Left hindlimb (tissue), 1 donor: ENCODE measurements at regions not wholly inside any gene's neighbourhood (a gene's known extent, or its start where the extent isn't known, plus 50 kb on each side); places are given as distances from the start of the nearest gene placed in this dataset.

Source experiments
- DNase-seq: peaks from one replicate; pipeline ENCODE4 v3.0.0-alpha.2; 2018

GRCh38 chr4:17336069-17336468, 175.8 kb downstream of the QDPR start:
- DNase-seq: no peak

- no peak for DNase-seq
Observed at GRCh38 chr4:17335371-17335770, 176.5 kb downstream of the QDPR start.

DNA sequence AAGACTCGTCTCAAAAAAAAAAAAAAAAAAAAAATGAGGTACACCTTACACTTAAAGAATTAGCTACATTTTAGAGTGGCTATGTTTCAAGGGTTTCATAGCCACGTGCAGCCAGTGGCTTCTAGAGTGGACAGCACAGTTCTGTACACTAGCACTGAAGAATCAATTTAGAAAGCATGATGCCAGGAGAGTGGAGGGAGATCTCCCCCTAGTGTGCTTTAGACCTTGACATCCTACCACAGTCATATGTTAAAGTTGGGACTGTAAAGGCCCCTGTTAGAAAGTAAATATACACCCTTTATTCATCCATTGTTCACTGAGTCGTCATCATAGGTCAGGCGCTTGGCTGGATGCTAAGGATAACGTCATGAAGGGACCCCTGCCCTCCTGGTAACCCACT, 179.4 kb downstream of the QDPR start:
- DNase-seq: no peak

GRCh38 chr4:17329046-17329445, 182.8 kb downstream of the QDPR start:
- DNase-seq: no peak

DNA sequence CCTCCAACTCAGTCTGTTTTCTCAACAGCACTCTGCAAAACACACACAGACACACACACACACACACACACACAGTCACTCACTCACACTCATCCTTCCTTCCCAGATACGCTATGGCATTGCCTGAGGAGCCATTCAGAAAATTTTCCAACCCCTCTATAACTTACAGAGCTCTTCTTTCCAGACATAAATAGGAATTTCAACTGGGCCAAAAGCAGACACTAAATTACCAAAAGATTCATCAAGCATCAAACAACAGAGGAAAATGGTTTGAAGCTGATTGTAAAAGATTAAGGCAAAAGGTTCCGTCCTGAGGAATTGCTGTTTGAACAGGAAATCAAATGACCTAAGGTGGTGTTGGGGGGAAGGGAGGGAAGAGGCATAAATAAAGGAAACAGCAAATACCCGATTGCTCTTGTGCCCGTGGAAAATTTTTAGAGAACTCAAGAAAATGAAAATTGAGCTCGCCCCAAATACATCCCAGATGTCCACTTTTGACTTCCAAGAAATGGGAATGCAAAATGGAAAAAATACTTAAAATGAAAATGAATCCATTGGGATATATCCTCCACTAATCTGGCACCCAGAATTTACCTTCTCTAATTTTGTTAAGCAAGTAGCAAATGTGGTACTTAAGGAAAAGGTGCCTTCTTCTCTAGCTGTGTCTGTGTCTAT, 183.6 kb downstream of the QDPR start:
- no peak for DNase-seq

- DNase-seq: peak; percentile 54
Observed at GRCh38 chr4:17327591-17327990, 184.3 kb downstream of the QDPR start.

GRCh38 chr4:17326756-17327155, 185.1 kb downstream of the QDPR start:
- DNase-seq: no peak

GRCh38 chr4:17325098-17325497, 186.8 kb downstream of the QDPR start:
- no peak for DNase-seq

- peak; percentile 53 for DNase-seq
Observed at GRCh38 chr4:17324386-17324830, 187.5 kb downstream of the QDPR start.

DNA sequence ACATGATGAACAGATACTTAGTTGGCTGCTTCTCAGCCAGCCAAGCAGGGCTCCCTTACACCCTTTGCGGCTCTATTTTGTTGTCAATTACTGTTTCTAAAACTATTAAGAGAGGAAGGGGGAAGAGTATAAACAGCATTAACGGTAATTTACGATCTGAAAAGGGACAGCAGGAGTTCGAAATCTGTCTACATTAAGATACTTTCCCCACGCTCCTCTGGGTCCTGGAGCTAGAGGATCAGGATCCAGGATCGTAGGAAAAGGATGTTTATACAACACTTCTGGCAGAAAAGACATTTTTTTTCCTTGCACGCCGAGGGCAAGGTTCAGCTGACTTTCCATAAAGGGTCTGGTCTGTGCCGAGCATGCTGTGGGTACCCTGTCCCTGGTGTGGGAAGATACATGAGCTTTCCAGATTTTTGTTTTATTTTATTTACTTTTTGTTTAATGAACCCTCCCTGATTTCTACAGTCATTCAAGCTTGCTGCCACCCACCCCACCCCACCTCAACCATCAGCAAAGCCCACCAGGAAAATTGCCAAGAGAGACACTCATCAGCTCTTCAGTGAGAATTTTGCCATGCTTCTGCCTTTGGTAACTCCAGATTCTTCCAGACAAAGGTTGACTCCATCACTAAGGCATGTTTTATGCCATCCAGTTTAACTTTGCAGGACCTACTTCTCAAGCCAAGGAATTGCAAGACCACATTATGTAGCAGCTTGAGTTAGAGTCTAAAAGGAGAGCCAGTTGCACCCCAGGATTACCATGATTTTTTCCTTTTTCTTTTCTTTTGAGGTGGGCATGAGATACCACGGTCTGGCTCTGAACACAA, 188.1 kb downstream of the QDPR start:
- no peak for DNase-seq

- DNase-seq: no peak
Observed at GRCh38 chr4:17322514-17322913, 189.4 kb downstream of the QDPR start.

DNA sequence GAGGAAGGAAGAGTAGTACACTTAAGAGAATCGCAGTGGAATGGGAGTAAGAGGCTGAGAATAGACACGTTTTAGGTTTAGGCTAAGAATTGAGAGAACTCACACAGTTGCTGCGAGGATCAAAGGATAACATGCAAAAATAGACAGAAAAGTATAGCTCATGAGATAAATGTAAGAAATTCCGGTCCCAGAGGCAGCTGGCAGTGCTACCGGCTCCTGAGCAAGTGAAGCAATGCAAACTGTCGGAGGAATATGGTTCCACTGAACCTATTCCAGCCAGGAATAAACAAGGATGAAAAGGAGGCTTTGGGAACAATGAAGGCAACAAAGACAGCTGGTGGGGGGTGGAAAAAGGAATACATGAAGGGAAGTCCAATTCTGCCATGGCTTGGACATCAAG, 191.8 kb downstream of the QDPR start:
- no peak for DNase-seq

DNA sequence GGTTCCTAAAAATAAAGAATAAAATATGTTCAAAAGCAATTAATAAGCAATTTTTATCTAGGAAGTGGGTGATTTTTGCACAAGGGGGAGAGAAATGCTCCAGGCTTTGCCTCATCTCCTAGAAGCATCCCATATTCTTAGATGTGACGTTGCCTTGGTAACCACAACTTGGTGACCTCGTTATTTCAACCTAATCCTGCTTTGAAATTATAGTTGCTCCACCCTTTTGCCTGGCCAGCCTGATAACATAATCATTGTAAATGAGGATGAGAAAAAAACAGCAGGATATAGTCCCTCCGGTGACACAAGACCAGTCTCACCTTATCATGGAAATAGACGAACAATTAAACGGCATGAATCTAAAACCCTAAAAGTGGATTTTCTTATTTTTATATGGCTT, 194.4 kb downstream of the QDPR start:
- no peak for DNase-seq

DNA sequence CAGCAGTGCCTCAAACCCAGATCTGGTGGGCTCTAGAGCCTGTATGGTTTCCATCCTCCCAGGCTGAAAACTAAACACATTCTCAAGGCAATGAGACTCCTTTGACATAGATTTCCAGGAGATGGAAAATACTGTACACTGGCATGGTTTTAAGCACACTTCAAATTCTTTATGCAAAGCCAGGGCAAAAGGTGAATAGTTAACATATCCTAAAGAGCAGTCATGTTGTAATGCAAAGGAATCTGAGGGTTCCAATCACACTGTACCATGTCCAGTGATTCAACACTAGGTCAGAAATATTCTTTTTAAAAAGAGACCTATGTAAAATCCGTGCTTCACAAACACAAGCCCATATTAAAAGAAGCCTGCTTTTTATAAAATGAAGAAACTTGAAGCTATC, 195.3 kb downstream of the QDPR start:
- no peak for DNase-seq

DNA sequence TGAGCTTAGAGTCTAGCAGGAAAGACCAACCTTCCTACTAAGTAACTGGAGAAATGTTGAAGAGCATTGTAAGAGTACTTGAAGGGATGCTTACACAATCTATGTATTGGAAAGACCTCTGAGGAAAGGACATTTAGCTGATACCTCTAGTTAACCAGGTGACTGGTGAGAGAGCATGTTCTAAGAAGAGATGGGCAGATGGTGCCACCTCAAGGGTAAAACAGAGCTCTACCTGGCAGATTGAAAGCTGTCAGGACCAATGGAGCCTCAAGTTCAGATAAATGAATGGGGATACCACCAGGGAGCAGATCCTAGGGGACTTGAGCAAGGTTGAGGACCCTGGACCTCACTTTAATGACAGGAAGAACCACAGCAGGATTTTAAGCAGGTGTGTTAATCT, 196.4 kb downstream of the QDPR start:
- DNase-seq: no peak

GRCh38 chr4:17313194-17313593, 198.7 kb downstream of the QDPR start:
- no peak for DNase-seq

- no peak for DNase-seq
Observed at GRCh38 chr4:17310269-17310652, 201.6 kb downstream of the QDPR start.

- DNase-seq: no peak
Observed at GRCh38 chr4:17309567-17310268, 202.2 kb downstream of the QDPR start.

DNA sequence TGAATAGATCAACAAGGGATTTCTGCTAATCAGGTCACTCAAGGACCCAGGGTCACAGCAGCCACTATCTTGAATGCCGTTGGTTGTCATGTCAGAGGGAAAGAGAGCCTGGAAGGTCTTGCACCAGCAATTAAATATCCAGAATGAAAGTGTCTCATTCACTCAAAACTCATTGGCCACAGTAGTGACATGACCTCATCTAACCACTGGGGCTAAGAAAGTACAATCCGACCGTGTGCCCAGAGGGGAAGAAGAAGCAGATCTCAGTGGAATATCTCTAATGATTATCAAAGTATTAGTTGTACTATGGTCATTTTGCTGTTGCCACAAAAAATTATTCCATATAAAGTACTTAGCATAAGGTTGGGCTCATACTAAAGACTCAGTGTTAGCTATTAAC, 210.0 kb downstream of the QDPR start:
- DNase-seq: no peak

DNA sequence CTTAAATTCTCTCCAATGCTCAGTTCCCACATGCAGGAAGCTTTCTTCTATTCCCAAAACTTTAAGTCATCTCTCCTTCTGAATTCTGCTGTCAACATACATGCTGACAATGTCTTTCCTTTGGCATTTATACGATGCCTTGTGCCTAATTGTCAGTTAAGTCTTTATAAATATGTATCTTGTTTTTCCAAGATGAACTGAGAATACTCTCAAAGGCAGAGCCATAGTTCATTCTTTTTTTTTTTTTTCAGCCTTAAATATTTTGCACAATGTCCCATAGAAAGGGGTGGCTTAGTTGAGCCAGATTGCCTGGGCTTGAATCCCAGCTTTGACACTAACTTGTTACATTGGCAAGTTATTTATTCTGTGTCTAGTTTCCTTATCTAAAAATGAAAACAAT, 210.6 kb downstream of the QDPR start:
- DNase-seq: no peak

DNA sequence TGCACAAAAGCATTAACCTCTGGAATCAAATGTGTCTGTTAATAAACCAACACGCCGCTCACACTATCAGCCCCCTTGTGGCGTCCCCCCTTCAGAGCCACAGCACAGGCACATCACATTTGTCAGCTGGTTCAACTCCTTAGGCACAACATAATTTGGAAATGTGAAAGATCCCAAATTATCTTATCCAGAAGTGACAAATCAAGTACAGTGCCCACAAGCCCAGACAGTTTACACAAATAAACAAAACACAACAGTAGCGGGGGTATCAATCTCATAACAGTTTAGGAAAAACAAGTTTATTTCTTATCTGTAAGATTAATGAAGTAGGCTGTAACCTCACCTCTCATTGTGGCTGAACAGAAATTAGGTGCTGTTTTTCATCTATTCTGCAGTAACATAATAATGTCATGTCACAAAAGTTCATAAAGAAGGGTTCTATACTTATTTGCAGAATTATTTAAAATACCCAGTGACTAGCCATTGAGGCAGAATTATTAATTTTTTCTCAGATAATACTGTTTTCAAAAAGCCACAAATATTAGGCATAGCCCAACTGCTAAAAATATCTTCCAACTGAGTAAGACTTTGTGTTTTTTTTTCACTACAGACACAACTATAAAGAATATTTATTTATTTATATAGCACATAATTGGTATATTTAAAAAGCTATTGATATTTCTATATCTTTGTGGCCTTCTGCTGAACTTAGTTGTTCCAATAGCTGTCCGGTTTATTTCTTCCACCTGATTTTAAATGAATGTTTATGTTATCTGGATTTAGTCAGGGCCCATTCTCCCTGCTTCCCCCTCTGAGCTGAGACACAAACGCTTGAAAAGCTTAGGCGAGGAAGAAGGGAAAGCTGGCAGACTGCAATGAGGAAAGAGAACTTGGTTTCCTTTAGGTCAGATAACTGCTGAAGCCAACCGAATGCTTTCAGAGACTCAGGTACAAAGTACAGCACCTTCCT, 214.7 kb downstream of the QDPR start:
- DNase-seq: no peak

DNA sequence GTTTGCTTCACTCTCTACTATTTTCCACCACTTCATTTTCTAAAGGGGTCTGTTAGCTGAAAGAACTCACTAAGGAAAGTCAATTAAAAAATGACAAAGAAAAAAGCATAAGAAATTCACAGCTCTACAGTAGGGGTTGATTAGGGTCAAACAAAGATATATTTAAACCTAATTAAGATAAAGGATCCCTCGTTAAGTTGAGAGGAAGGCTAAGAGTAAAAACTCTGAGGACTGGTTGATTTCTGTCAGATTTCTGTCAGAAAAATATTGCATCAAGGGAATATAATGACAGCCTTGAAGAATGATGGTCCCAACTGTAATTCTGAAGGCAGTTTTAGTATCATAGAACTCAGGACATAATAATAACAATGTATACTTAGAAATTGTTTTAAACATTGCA, 218.0 kb downstream of the QDPR start:
- no peak for DNase-seq

GRCh38 chr4:17288151-17288550, 223.7 kb downstream of the QDPR start:
- no peak for DNase-seq
